ENCODE measurements at regions not wholly inside any gene's neighbourhood (a gene's known extent, or its start where the extent isn't known, plus 50 kb on each side); places are given as distances from the start of the nearest gene placed in this dataset.

DNA sequence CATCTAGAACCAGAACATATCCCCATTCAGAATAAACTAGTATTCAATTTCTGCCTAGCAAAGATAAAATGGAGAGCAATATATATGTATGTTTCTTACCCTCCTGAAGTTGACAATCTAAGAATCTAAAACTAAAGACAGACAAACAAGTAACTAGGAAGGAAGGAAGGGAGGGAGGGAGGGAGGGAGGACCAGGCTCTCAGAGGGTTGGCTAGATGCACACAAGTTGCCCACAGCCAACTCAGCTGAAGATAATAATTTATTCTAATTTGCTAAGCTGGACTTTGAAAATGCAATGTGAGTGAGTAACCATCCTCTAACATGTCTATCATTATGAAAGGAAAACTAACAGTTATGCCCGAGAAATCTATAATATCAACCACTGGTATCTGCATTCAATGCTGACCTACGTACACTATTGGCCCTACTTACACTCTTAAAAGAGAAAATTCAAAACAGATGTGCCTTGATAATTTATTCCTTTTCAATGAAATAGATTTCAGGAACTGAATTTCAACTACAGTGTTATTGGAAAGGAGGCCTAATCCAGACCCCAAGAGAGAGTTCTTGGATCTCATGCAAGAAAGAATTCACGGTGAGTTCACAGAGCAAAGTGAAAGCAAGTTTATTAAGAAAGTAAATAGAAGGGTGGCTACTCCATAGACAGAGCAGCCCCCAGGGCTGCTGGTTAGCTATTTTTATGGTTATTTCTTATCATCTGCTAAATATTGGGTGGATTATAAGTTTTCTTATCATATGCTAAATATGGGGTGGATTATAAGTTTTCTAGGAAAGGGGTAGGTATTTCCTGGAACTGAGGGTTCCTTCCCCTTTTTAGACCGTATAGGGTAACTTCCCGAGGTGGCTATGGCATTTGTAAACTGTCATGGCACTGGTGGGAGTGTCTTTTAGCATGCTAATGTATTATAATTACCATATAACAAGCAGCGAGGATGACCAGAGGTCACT is 288.5 kb upstream of the SLC39A10 start:
- TF ChIP-seq, protein P1, sequence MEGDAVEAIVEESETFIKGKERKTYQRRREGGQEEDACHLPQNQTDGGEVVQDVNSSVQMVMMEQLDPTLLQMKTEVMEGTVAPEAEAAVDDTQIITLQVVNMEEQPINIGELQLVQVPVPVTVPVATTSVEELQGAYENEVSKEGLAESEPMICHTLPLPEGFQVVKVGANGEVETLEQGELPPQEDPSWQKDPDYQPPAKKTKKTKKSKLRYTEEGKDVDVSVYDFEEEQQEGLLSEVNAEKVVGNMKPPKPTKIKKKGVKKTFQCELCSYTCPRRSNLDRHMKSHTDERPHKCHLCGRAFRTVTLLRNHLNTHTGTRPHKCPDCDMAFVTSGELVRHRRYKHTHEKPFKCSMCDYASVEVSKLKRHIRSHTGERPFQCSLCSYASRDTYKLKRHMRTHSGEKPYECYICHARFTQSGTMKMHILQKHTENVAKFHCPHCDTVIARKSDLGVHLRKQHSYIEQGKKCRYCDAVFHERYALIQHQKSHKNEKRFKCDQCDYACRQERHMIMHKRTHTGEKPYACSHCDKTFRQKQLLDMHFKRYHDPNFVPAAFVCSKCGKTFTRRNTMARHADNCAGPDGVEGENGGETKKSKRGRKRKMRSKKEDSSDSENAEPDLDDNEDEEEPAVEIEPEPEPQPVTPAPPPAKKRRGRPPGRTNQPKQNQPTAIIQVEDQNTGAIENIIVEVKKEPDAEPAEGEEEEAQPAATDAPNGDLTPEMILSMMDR (IDR thresholded peaks at IDR 0.05; ENCODE audit: low read length): no peak
- no peak for TF ChIP-seq EZH2phosphoT487 (IDR thresholded peaks at IDR 0.05; ENCODE audit: low read length)
